ENCODE measurements at regions not wholly inside any gene's neighbourhood (a gene's known extent, or its start where the extent isn't known, plus 50 kb on each side); places are given as distances from the start of the nearest gene placed in this dataset.

GRCh38 chr6:19945843-19946358, 108.7 kb downstream of the ID4 start:
- no peak overlapping the region for H3K4me3 ChIP-seq
- DNase-seq (ENCODE audit: low read depth in 1 of 2, low spot score in 1 of 2): no peak
- H3K9me3 ChIP-seq (ENCODE audit: low read depth): no peaks in the 10 kb centered on the region
- no peak for TF ChIP-seq CTCF (IDR thresholded peaks at IDR 0.05; ENCODE audit: low read depth, low read length)
- no peaks in the 10 kb centered on the region for H3K4me1 ChIP-seq (ENCODE audit: low read depth)
- no peaks in the 10 kb centered on the region for H3K27me3 ChIP-seq
- no peaks in the 10 kb centered on the region for H3K36me3 ChIP-seq
- no peak overlapping the region for H3K27ac ChIP-seq

GRCh38 chr6:19949155-19949554, 112.0 kb downstream of the ID4 start:
- no peak for TF ChIP-seq CTCF (IDR thresholded peaks at IDR 0.05; ENCODE audit: low read depth, low read length)
- Histone ChIP-seq H3K4me3 (no peak overlapping the region), H3K27me3 (no peaks in the 10 kb centered on the region), H3K27ac (no peak overlapping the region), H3K4me1 (ENCODE audit: low read depth) (no peaks in the 10 kb centered on the region), H3K36me3 (no peaks in the 10 kb centered on the region), H3K9me3 (ENCODE audit: low read depth) (no peaks in the 10 kb centered on the region)
- no peak for DNase-seq (ENCODE audit: low read depth in 1 of 2, low spot score in 1 of 2)

- Histone ChIP-seq H3K4me1 (ENCODE audit: low read depth) (no peaks in the 10 kb centered on the region), H3K27me3 (no peaks in the 10 kb centered on the region), H3K9me3 (ENCODE audit: low read depth) (no peaks in the 10 kb centered on the region), H3K4me3 (no peak overlapping the region), H3K36me3 (no peaks in the 10 kb centered on the region), H3K27ac (no peak overlapping the region)
- TF ChIP-seq CTCF (IDR thresholded peaks at IDR 0.05; ENCODE audit: low read depth, low read length): no peak
- DNase-seq (ENCODE audit: low read depth in 1 of 2, low spot score in 1 of 2): no peak
Observed at GRCh38 chr6:19964115-19964514, 126.9 kb downstream of the ID4 start.

GRCh38 chr6:19968201-19968600, 131.0 kb downstream of the ID4 start:
- H3K9me3 ChIP-seq (ENCODE audit: low read depth): no peaks in the 10 kb centered on the region
- no peak overlapping the region for H3K27ac ChIP-seq
- H3K4me3 ChIP-seq: no peak overlapping the region
- no peaks in the 10 kb centered on the region for H3K27me3 ChIP-seq
- no peak for TF ChIP-seq CTCF (IDR thresholded peaks at IDR 0.05; ENCODE audit: low read depth, low read length)
- H3K4me1 ChIP-seq (ENCODE audit: low read depth): no peaks in the 10 kb centered on the region
- H3K36me3 ChIP-seq: no peaks in the 10 kb centered on the region
- no peak for DNase-seq (ENCODE audit: low read depth in 1 of 2, low spot score in 1 of 2)

- no peaks in the 10 kb centered on the region for H3K36me3 ChIP-seq
- no peak overlapping the region for H3K27ac ChIP-seq
- DNase-seq (ENCODE audit: low read depth in 1 of 2, low spot score in 1 of 2): no peak
- no peak for TF ChIP-seq CTCF (IDR thresholded peaks at IDR 0.05; ENCODE audit: low read depth, low read length)
- no peaks in the 10 kb centered on the region for H3K9me3 ChIP-seq (ENCODE audit: low read depth)
- H3K4me1 ChIP-seq (ENCODE audit: low read depth): no peaks in the 10 kb centered on the region
- H3K27me3 ChIP-seq: no peaks in the 10 kb centered on the region
- H3K4me3 ChIP-seq: no peak overlapping the region
Observed at GRCh38 chr6:19972221-19972620, 135.1 kb downstream of the ID4 start.

Measured in cardiac muscle cell (in vitro differentiated cells and primary cell).